Stimulated activated CD4-positive, alpha-beta T cell treated with anti-CD3 and anti-CD28 coated beads, Interleukin-4, amount 100 ng/mL, for 1 hour (primary cell): ENCODE measurements at regions not wholly inside any gene's neighbourhood (a gene's known extent, or its start where the extent isn't known, plus 50 kb on each side); places are given as distances from the start of the nearest gene placed in this dataset.
"Not testable (repeated sequence)": the region's sequence is repeated elsewhere in the genome, so short reads cannot be mapped to it uniquely, and the experiment has no call there.

ENCODE experiments used
- DNase-seq: peaks from one replicate; pipeline ENCODE4 v3.0.0-alpha.2; 2020

DNA sequence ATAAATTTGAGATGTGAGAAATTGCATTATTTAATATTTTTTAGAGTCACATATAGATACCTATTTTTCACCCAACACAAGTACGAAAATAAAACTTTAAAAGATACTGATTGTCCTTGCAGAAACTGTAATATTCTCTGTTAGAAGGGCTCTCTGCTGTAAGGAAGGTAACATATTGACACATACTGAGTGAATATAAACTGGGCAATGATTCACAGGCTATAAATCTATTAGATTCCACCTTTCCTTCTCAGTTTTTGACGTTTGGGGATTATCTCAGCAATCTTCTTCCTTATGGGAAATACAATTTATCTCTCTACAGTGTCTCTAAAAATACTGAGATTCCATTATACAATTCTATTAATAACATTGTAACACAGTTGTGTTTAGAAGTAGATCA lies 229.1 kb upstream of the MAP2 start:
- DNase-seq: no peak

DNA sequence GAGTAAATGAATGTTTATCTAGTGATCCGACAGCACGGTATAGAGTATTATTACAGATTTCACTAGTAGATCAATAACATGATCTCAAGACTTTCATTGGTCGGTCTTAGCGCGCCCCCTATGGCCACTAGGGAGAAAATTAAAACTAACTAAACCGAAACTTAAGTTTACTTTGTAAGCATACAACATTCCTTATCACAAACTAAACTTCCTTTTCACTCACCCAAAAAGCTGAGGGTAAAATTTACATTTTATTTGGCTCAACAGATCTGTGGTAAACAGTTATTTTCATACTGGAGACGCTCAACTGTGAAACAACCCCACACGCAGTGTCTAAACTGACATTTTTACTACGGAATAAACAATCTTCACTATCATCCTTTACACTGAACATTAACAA lies 215.6 kb upstream of the MAP2 start:
- DNase-seq: no peak

DNA sequence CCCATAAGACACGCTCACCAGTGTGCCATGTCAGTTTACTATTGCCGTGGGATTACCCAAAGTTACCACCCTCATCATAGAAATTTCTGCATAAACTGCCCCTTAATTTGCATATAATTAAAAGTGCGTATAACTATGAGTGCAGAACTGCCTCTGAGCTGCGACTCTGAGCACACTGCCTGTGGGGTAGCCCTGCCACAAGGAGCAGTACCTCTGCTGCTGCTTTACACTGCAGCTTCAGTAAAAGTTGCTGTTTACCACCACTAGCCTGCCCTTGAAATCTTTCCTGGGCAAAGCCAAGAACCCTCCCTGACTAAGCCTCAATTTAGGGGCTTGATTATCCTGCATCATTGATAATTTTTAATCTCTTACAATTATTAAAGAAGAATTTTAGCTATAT lies 213.9 kb upstream of the MAP2 start:
- DNase-seq: no peak

DNA sequence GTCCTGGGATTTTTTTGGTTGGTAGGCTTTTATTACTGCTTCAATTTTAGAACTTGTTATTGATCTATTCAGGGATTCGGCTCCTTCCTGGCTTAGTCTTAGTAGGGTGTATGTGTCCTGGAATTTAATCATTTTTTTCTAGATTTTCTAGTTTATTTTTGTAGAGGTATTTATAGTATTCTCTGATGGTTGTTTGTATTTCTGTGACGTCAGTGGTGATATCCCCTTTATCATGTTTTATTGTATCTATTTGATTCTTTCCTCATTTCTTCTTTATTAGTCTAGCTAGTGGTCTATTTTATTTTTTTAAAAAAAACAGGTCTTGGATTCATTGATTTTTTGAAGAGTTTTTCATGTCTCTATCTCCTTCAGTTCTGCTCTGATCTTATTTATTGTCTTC lies 193.3 kb upstream of the MAP2 start:
- no peak for DNase-seq

DNA sequence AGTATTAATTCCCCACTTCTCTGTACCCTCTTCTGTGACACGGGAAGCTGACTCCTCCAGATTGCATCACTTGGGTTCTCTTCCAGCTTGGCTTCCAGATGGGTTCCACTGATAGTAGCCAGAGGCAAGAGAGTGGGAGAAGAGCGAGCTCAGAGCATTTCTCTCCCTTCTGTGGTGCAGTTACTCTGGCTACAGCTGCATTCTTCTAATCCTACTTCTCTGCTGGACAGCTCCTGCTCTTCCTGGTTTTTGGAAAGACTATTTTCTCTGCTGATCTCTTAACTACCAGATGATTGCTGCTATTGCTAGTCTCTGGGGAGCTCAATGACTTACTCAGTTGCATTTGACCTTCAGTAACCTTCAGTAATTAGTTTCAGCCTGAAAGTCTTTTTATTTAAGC lies 187.5 kb upstream of the MAP2 start:
- DNase-seq: no peak

DNA sequence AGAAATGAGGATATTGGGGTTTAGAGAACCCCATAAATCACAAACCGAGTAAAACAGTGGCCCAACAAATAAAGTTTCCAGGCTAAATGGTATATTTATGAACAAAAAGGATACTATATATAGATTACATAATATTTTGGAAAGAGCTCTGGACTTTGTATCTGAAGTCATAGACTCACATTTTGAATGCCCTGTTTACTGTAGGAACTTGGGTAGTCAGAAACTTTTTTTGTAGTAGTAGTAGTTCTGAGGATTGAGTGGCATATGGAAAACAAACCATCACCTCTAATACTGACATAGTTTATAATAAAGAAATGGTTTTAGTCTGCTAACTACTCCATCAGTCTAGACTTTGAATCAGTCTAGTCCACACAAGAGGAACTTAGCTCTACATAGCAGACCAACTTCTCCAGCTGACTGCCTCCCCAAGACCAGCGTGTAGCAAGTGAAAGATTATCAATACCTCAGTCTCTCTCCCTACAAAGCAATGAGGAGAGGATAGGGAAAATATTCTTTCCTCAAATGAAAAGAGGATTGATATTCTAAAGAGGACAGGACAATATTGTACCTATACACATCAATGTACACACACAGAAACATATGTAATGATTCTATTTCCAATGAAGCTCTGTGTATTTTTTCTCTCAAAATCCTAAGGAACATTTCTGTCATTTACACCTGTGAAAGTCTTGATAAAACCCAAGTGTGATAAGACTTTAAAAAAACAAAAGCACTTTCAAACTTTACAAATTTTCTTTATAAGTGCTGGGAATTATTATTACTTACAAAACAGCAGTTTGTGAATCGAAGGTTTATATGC lies 184.9 kb upstream of the MAP2 start:
- no peak for DNase-seq

DNA sequence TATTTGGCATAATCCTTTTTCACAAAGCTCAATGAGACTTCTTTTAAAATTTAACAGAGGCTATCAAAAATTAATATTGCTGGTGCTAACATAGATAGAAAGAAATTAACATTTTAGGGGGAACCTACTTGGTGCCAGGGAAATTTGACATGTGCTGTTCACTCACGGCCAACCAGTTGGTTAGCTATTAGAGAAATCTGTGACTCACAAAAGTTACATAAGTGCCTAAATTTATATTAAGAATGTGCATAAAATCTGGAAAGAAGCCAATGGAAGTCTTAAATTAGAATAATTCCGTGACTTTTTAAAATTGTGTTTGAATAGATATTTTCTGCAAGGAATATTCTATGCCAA lies 184.3 kb upstream of the MAP2 start:
- no peak for DNase-seq

DNA sequence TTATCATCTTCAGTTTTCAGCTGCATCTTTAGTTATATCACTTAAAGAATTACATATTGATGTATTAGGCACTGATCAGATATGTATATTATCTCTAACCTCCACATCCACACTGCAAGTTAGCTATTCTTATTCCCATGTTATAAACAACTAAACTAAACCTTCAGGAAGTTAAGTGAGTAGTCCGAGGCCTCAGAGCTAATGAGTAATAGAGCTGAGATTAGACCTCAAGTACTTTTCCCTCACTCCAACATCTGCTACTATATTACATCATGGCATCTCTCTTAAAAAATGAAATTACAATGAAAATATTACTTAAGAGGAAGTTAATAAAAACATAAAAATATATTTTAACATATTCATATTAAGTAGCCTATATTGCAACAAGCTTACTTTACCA lies 183.6 kb upstream of the MAP2 start:
- no peak for DNase-seq

DNA sequence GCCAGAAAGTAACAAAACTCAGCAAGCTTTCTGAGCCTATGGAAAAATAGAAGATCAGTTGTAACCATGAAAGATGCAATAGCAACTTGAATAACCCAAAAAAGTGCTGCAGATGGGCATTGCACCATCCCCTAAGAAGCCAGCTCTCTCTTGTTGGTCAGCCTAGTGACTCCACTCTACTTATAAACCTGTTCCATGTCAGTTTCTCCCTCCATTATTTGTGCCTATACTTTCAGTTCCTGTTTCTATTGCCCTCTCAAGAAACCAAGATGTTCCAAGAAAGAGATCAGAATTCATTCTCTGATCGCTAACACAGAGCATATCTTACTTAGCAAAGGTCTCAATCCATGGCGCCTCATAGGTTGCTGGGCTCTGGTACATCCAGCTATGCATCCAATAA lies 170.3 kb upstream of the MAP2 start:
- DNase-seq: no peak

DNA sequence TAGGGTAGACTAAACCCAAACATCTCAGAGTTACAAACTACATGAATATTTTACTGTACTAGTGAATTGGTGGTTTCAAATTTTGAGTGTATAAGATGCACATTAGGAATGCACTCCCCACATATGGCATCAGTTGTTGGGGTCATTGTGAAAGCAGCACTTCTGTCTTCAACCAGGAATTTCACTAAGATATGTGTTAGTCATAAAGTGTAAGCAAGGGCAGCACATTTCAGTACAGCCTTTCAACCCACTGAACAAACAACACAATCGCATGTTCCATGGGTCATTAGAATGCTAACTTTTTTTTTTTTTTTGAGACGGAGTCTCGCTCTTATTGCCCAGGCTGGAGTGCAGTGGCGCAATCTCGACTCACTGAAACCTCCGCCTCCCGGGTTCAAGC lies 164.1 kb upstream of the MAP2 start:
- DNase-seq: no peak

DNA sequence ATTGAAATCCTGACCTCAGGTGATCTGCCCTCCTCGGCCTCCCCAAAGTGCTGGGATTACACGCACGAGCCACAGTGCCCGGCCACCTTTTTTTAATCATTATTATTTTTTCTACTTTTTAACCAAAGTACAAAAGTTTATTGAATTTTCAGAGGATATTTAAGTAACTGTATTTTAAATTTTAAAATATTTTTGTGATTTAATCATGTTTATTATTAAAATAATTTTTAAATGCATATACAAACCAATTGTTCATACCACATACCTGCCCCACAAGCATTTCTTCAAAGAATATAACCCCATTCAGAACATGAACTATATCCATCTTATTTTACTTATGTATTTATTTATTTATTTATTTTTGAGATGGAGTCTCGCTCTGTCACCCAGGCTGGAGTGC lies 163.6 kb upstream of the MAP2 start:
- no peak for DNase-seq

DNA sequence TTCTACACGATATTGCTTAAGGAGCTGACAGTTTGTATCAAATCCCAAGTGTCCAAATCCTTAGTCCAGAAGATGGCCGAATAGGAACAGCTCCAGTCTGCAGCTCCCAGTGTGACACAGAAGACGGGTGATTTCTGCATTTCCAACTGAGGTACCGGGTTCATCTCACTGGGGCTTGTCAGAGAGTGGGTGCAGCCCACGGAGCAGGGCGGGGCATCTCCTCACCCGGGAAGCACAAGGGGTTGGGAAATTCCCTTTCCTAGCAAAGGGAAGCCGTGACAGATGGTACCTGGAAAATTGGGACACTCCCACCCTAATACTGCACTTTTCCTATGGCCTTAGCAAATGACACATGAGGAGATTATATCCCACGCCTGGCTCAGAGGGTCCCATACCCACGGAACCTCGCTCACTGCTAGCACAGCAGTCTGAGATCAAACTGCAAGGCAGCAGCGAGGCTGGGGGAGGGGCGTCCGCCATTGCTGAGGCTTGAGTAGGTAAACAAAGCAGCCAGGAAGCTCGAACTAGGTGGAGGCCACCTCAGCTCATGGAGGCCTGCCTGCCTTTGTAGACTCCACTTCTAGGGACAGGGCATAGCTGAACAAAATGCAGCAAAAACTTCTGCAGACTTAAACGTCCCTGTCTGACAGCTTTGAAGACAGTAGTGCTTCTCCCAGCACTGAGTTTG lies 162.3 kb upstream of the MAP2 start:
- DNase-seq: not testable (repeated sequence)

DNA sequence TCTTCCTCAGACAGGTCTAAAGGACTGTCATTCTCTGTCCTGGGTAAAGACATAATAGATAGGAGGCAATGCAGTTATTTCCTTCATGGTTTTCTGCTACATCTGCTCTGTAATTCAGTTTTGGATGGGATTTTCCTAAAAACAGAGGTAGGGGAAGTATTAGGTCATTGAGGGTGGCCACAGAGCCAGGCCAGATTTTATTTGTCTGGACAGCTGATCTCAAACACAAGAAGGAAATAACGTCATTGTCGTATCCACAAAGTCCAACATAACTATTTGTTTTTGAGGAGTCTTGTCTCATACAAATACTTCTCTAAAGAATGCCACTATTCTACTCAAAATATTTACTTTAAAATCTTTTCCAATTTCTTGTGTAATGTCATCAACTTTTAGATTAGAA lies 154.8 kb upstream of the MAP2 start:
- DNase-seq: no peak

DNA sequence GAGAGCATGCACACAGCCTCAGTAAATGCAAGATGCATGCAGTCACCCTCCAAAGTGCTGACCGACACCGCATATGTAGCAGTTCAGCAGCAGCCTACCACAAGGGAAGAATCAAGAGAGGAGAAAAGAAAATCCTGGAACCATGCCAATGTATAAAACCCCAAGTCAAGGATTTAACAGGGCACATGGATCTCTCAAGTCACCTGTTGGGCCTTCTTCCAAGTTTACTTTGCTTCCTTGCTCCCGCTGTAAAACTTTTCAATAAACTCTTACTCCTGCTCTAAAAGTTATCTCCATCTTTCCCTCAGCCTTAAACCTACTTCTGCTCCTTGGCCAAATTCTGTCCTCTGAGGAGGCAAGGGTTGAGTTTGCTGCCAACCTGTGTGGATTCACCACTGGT lies 147.8 kb upstream of the MAP2 start:
- no peak for DNase-seq

DNA sequence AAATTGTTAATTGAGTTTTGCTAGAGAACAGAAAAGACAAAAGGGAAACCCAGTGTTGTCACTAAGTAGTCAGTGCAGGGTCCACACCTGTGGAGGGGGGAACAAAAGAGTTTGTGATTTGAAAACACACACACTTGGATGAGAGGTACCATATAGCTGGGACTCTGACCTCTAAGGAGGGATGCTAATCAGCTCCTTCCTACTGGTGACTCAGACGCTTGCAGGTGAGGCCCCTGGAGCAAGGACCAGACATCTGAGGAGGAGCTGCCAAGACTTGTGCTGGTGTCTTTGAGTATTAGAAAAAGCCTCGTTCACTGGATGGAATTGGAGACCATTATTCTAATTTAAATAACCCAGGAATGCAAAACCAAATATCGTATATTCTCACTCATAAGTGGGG lies 146.4 kb upstream of the MAP2 start:
- DNase-seq: no peak

DNA sequence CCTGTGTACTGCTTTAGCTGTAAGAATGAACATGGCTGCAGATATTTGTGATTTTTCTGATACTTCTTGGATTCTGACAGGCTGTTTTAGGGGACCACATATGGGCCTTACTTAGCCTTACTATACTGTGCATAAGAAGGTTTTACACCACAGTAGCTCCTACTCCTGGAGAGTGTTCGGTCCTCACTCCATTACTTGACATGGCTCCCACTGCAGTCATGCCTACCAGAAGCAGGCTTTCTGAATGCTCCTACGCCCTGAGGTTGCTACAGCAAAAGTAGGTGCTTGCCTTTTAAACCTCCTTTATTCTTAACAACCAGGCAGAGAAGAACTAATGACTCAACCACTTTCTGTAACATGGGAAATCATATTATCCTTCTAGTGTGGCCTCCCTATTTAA lies 125.2 kb upstream of the MAP2 start:
- DNase-seq: no peak

DNA sequence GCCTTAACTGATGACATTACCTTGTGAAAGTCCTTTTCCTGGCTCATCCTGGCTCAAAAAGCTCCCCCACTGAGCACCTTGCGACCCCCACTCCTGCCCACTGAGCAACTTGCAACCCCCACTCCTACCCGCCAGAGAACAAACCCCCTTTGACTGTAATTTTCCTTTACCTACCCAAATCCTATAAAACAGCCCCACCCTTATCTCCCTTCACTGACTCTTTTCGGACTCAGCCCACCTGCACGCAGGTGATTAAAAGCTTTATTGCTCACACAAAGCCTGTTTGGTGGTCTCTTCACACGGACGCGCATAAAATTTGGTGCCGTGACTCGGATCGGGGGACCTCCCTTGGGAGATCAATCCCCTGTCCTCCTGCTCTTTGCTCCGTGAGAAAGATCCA lies 124.4 kb upstream of the MAP2 start:
- DNase-seq: not testable (repeated sequence)

DNA sequence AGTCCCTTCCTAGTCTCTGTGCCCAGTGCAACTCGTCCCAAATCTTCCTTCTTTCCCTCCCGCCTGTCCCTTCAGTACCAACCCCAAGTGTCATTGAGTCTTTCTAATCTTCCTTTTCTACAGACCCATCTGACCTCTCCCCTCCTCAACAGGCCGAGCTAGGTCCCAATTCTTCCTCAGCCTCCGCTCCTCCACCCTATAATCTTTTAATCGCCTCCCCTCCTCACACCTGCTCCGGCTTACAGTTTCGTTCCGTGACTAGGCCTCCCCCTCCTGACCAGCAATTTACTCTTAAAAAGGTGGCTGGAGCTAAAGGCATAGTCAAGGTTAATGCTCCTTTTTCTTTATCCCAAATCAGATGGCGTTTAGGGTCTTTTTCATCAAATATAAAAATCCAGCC lies 123.1 kb upstream of the MAP2 start:
- not testable (repeated sequence) for DNase-seq

DNA sequence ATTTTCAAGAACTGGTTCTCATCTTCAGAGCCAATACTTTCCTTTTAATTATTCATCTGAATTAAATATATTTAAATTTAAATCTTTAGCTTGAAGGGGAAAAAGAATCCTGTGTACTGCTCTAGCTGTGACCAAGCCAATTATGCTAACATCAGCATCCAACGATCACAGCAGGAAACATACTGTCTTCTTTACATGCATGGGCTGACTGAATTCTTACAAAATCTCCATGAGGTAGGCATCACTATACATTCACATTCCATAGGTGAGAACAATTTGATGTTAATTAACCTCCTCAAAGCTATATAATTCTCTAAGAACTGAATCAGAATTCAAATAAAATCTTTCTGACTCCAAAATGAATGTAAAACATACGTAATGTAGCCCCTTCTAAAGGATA lies 118.8 kb upstream of the MAP2 start:
- DNase-seq: no peak

DNA sequence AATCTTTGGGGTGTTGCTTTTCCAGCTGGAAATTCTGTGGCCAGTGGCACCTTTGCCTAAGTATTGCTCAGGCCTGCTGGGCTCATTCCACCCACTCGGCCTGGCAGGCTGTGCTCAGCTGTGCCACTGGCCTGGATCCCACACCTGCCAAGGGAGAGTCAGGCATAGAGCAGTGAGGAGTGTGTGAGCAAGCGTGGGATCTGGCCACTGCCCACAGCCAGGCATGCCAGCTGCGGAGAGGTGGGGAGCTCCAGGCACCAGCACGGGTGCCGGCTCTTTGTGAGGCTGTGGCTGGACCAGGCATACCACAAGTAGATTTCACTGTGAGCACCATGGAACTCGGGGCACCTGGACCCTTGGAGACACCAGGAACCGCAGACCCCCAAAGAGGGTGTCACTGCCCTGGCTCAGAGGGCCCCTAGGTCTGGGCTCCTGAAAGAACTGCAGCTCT lies 118.1 kb upstream of the MAP2 start:
- DNase-seq: no peak

DNA sequence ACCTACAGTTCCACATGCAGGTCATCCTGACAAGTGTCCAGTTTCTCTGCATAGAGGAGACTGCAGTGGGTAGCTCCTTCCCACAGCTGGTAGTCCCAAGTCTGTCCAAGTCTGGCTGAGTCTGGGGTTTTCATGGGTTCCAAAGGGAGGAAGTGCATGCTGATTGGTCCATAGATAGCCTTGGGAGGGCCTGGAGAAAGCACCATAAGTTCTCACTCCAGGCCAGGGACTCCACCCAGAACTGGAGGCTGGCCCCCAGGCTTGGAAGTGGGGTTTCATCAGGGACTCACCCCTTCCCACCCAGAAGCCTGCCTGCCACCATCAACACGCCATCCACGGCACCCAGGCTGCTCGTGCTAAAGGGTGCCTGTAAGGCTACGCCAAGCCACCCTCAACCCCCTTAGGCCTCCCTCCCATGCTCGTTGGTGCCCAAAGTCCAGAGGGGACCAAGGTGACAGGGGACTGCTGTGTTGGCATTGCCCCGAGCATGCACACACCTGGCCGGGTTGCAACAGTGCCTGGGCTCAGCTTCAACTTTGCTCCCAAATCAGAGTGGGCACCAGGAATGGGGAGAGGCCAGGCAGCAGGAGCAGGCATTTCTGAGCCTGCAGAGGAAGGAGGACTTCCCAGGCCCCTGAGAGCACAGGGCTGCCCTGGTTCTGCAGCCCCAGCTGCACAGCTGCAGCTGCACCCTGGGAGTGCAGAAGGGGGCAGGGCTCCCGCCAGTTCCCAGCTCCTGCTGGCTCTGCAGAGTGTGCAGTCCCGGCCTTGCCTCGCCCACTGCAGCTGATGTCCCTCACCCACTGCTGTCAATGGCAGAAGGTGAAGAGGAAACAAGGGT lies 116.5 kb upstream of the MAP2 start:
- no peak for DNase-seq

DNA sequence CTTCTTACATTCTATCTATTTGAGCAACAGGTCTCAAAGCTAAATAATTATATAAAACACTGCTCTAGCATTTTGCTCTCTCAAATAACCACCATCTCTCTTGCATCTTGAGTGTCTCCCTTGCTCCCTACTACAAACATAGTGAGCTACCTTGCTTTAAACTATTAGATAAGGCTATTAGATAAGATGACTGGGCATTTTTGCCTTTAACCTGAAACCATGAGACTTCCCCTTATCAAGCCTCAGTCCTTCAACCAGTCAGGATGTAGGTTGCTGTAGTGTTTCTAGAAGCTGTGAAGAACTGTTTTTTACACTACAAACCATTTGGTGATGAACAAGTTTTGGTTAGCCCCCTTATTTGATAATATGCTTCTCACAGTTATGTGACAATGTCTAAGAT lies 115.4 kb upstream of the MAP2 start:
- no peak for DNase-seq

DNA sequence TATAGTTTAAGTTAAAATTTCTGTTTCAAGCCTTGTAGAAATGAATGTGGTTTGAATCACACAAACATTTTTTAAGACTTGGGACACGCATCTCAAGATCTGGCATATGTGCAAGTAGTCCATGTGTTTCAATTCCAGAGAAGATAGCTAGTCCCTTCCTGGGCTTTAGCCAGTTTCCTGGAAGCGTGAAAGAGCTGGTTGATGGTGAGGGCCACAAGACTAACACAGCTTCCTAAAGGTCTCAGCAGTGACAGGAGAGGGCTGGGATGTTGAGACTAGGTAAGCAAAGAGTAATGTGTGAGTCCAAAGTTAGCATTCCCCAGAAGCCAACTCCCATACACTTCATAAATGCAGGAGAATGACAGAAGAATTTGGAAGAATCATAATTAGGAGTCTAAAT lies 111.9 kb upstream of the MAP2 start:
- no peak for DNase-seq

DNA sequence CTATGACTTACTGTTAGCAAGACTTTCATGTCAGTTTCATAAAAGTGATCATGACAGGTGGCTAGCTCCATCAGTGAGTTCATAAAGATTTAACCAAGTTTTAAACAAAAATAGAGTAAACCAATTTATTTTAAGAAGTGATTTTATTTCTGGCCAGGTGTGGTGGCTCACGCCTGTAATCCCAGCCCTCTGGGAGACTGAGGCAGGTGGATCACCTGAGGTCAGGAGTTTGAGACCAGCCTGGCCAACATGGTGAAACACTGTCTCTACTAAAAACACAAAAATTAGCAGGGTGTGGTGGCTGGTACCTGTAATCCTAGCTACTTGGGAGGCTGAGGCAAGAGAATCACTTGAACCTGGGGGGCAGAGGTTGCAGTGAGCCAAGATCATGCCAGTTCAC lies 111.4 kb upstream of the MAP2 start:
- DNase-seq: not testable (repeated sequence)
